GM06990 (cell line): ENCODE measurements at regions not wholly inside any gene's neighbourhood (a gene's known extent, or its start where the extent isn't known, plus 50 kb on each side); places are given as distances from the start of the nearest gene placed in this dataset.

Source experiments
- DNase-seq: peaks from one replicate; pipeline ENCODE4 v3.0.0-alpha.2; 2011; ENCODE audit not compliant: insufficient read length; ENCODE audit errors: extremely low read depth
- H3K27me3 ChIP-seq: replicated peaks from 2 replicates; pipeline ENCODE4 v1.6.0; 2011; ENCODE audit warnings: low read length; ENCODE audit not compliant: control insufficient read depth, insufficient read depth
- H3K36me3 ChIP-seq: 2 replicates; pipeline ENCODE4 v1.5.1; 2011; ENCODE audit warnings: low read length; ENCODE audit not compliant: control insufficient read depth, insufficient read depth
- H3K4me3 ChIP-seq: replicated peaks from 2 replicates; pipeline ENCODE4 v1.5.1; 2011; ENCODE audit warnings: low read depth, mild to moderate bottlenecking, control low read depth, low read length
- TF ChIP-seq, protein P1 (sequence below): IDR thresholded peaks from 2 replicates; pipeline ENCODE4 v1.5.1; 2011; ENCODE audit warnings: low read length, control low read depth, mild to moderate bottlenecking, inconsistent platforms; ENCODE audit not compliant: insufficient read depth, poor library complexity, severe bottlenecking

DNA sequence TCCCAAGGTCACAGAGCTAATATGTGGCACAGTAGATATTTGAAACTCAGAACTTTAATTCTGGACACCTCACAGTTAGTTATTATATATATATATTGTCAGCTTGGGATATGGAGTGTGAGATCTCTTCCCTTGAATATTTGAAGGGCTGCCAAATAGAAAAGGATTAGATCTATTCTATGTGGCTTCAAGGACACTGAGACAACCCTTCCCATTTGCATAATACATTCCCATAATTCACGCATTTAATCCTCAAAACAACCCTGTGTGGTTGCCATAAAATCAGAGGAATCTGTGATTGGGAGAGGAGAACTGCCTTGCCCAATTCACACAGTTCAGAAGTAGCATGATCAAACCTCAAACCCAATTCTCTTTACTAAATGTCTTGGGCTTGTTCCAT lies 365.8 kb upstream of the DYNLRB2 start:
- no peaks in the 10 kb centered on the region for H3K36me3 ChIP-seq
- no peak overlapping the region for H3K4me3 ChIP-seq
- no peaks in the 10 kb centered on the region for H3K27me3 ChIP-seq
- TF ChIP-seq, protein P1, sequence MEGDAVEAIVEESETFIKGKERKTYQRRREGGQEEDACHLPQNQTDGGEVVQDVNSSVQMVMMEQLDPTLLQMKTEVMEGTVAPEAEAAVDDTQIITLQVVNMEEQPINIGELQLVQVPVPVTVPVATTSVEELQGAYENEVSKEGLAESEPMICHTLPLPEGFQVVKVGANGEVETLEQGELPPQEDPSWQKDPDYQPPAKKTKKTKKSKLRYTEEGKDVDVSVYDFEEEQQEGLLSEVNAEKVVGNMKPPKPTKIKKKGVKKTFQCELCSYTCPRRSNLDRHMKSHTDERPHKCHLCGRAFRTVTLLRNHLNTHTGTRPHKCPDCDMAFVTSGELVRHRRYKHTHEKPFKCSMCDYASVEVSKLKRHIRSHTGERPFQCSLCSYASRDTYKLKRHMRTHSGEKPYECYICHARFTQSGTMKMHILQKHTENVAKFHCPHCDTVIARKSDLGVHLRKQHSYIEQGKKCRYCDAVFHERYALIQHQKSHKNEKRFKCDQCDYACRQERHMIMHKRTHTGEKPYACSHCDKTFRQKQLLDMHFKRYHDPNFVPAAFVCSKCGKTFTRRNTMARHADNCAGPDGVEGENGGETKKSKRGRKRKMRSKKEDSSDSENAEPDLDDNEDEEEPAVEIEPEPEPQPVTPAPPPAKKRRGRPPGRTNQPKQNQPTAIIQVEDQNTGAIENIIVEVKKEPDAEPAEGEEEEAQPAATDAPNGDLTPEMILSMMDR = no peak
- no peak for DNase-seq

DNA sequence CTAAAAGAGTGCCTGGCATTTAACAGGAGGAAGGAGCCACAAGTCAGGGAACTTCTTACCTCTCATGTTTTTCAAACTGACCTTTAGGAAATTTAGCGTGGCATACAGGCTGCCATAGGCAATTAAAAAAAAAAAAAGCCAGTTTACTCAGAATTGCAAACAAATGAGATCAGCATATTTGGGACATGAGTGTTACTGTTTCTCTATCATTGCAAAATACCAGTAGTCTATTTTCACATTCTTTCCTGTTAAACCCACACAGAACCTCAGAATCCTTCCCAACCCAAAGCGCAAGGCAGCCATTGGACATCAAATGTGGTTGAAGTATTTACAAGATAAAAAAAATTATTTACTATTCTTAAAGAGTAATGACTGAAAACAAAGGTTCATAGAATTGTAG lies 366.4 kb upstream of the DYNLRB2 start:
- TF ChIP-seq, protein P1 = no peak
- no peak for DNase-seq
- Histone ChIP-seq H3K27me3 (no peaks in the 10 kb centered on the region), H3K4me3 (no peak overlapping the region), H3K36me3 (no peaks in the 10 kb centered on the region)

DNA sequence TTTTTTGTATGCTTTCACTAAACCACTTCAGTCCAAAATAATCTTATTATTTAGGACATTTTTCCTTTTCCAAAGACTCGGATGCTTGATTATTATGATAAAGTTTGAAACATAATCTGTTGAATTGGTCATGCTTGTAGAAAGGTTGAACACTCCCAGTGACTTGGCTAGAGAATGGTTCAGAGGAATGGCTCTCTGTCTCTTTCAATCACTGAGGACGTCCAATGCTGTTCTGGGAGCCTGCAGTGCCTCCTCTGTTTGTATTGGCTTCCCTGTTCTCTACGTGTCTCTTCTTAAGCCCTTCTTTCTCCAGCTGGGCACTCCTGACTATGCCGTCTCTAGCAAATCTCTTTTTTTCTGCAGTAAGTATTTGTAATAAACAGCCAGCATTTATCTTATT lies 369.0 kb upstream of the DYNLRB2 start:
- Histone ChIP-seq H3K4me3 (no peak overlapping the region), H3K27me3 (no peaks in the 10 kb centered on the region), H3K36me3 (no peaks in the 10 kb centered on the region)
- TF ChIP-seq, protein P1 = no peak
- DNase-seq = no peak

DNA sequence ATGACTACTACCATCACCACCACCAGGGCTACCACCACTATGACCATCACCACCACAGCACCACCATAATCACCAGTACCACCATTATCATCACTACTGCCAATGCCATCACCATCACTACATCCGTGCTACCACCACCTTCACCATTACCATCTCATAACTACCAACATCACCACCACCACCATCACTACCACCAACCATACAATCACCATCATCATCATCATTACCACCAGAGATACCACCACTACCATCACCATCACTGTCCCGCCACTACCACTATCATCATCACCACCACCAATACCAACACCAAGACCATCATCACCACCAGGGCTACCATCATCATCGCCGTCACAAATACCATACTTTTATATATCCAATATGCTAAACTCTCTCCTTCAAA lies 369.6 kb upstream of the DYNLRB2 start:
- Histone ChIP-seq H3K27me3 (no peaks in the 10 kb centered on the region), H3K36me3 (no peaks in the 10 kb centered on the region), H3K4me3 (no peak overlapping the region)
- no peak for DNase-seq
- TF ChIP-seq, protein P1 = no peak

DNA sequence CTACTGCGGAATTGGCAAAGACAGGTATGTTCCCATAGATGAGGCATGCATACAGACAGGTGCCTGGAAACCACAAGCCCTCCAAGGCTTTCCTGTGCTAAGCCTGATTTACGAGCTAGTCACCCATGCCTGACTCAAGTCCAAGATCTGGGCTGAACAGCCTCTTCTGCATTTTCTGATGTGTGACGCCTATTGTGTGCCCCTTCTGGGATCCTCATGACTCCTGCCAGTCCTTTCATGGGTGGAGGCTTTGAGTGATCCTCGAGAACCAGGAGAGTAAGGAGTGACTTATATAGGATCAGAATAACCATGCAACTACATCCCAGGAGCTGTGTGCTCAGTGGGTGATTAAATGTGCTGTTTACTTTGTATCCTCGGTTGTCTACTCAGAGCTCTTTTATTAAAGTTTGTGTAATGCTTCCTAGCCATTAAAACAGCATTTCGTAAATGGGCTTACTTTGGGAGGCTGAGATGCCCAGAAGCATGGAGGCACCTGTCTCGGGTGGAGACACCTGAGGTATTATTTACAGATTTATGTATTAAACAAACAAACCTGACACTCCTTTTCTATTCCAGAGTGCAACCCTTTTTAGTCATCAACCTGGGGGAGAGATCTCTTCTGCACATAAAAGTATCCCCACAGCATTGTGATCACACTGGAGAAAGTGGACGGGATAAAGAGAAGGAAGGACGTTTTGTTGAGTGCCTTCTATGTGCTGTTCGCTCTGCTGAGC lies 373.0 kb upstream of the DYNLRB2 start:
- no peak for DNase-seq
- H3K36me3 ChIP-seq = no peaks in the 10 kb centered on the region
- H3K4me3 ChIP-seq = no peak overlapping the region
- no peaks in the 10 kb centered on the region for H3K27me3 ChIP-seq
- TF ChIP-seq, protein P1 = no peak

DNA sequence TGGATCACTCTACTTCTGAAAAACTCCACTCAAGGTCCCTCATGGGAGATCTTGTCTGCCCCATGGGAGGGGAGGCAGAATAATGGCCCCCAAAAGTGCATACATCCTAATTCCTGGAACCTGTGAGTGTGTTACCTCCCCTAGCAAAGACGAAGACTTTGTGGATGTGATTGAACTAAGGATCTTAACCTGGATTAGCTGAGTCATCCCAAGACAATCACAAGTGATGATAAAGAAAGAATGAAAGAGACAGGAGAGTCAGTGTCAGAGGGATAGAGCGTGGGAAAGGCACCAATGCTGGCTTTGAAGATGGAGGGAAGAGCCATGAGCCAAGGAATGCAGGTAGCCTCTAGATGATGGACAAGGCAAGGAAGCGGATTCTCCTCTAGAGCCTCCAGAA lies 374.7 kb upstream of the DYNLRB2 start:
- TF ChIP-seq, protein P1 = no peak
- Histone ChIP-seq H3K27me3 (no peaks in the 10 kb centered on the region), H3K36me3 (no peaks in the 10 kb centered on the region), H3K4me3 (no peak overlapping the region)
- DNase-seq = no peak
